Activated CD8-positive, alpha-beta memory T cell treated with anti-CD3 and anti-CD28 coated beads, Interleukin-2, amount 10 ng/mL, durations not matched to agents 7 days and 5 days (primary cell): ENCODE measurements at regions not wholly inside any gene's neighbourhood (a gene's known extent, or its start where the extent isn't known, plus 50 kb on each side); places are given as distances from the start of the nearest gene placed in this dataset.
"Not testable (repeated sequence)": the region's sequence is repeated elsewhere in the genome, so short reads cannot be mapped to it uniquely, and the experiment has no call there.

Experiments
- ATAC-seq: fragments of 150-1000 bp; cut with Tn5 transposase; one replicate; pipeline ENCODE4 v1.10.0; 2021; ENCODE audit warnings: moderate library complexity
- CTCF ChIA-PET: fragments of 350-600 bp; sonication (Branson Sonifier 250); formaldehyde crosslinking; loops from one replicate; lab custom pipeline; 2021; ENCODE audit warnings: antibody characterized with exemption; lab: Charles Lee
- DNase-seq: peaks from one replicate; pipeline ENCODE4 v3.0.0-alpha.2; 2020
- H3K27ac Mint-ChIP-seq: one replicate; pipeline ENCODE4 v1.8.0; 2021; ENCODE audit warnings: mild to moderate bottlenecking, mixed read lengths
- H3K27me3 Mint-ChIP-seq: one replicate; pipeline ENCODE4 v1.8.0; 2021; ENCODE audit warnings: mixed read lengths
- H3K36me3 Mint-ChIP-seq: one replicate; pipeline ENCODE4 v1.8.0; 2021; ENCODE audit warnings: mild to moderate bottlenecking, mixed read lengths
- H3K4me1 Mint-ChIP-seq: one replicate; pipeline ENCODE4 v1.8.0; 2021; ENCODE audit warnings: mixed read lengths
- H3K4me3 Mint-ChIP-seq: one replicate; pipeline ENCODE4 v1.8.0; 2021; ENCODE audit warnings: mild to moderate bottlenecking, moderate library complexity, mixed read lengths
- H3K9me3 Mint-ChIP-seq: one replicate; pipeline ENCODE4 v1.8.0; 2022; ENCODE audit warnings: low read depth, mixed read lengths

- Mint-ChIP-seq H3K9me3 (no peaks in the 10 kb centered on the region), H3K4me3 (no peak overlapping the region), H3K36me3 (no peaks in the 10 kb centered on the region), H3K27ac (no peak overlapping the region), H3K4me1 (no peaks in the 10 kb centered on the region), H3K27me3 (peaks cover 8% of the 10 kb centered on the region)
- CTCF ChIA-PET = interaction anchor here (1.3 kb wide), 1 partner anchor 8 kb away, joined by 3 read pairs; no protein-coding TSS in a partner anchor
- no peak for ATAC-seq
- no peak for DNase-seq
These were observed 101.7 kb upstream of the HAO2 start for GRCh38 chr1:119266858-119267257.

- H3K4me1 Mint-ChIP-seq, ATAC-seq, H3K4me3 Mint-ChIP-seq, H3K27me3 Mint-ChIP-seq, CTCF ChIA-PET, H3K9me3 Mint-ChIP-seq, DNase-seq, H3K36me3 Mint-ChIP-seq, H3K27ac Mint-ChIP-seq: not testable (repeated sequence)
These were observed 101.3 kb upstream of the HAO2 start for GRCh38 chr1:119267288-119267687.

- Mint-ChIP-seq H3K4me3 (no peak overlapping the region), H3K36me3 (no peaks in the 10 kb centered on the region), H3K9me3 (no peaks in the 10 kb centered on the region), H3K4me1 (no peaks in the 10 kb centered on the region), H3K27ac (no peak overlapping the region), H3K27me3 (peaks cover 16% of the 10 kb centered on the region)
- DNase-seq (no peak), ATAC-seq (no peak)
- CTCF ChIA-PET = no interaction called here
These were observed 99.7 kb upstream of the HAO2 start for GRCh38 chr1:119268879-119269278.

- no peaks in the 10 kb centered on the region for H3K9me3 Mint-ChIP-seq
- peak; percentile 55 for DNase-seq
- H3K27ac Mint-ChIP-seq = no peak overlapping the region
- H3K4me3 Mint-ChIP-seq = no peak overlapping the region
- peaks cover 14% of the 10 kb centered on the region for H3K27me3 Mint-ChIP-seq
- H3K4me1 Mint-ChIP-seq = no peaks in the 10 kb centered on the region
- CTCF ChIA-PET = interaction anchor here (0.6 to 2.4 kb wide), 20 partner anchors 9 to 436 kb away, joined by 3 to 11 read pairs (median 3); no protein-coding TSS in a partner anchor
- ATAC-seq = peak; percentile 60
- H3K36me3 Mint-ChIP-seq = no peaks in the 10 kb centered on the region
These were observed 93.1 kb upstream of the HAO2 start for GRCh38 chr1:119275145-119276134.

- Mint-ChIP-seq H3K4me1 (no peaks in the 10 kb centered on the region), H3K4me3 (no peak overlapping the region), H3K9me3 (no peaks in the 10 kb centered on the region), H3K36me3 (no peaks in the 10 kb centered on the region), H3K27ac (no peak overlapping the region), H3K27me3 (peaks cover 10% of the 10 kb centered on the region)
- CTCF ChIA-PET = interaction anchor here (1.9 to 2.4 kb wide), 2 partner anchors 15 to 18 kb away, joined by 5 to 11 read pairs; no protein-coding TSS in a partner anchor
- DNase-seq (no peak), ATAC-seq (no peak)
These were observed 92.0 kb upstream of the HAO2 start for GRCh38 chr1:119276558-119276957.

- Mint-ChIP-seq H3K4me3 (no peak overlapping the region), H3K4me1 (no peaks in the 10 kb centered on the region), H3K27me3 (peaks cover 8% of the 10 kb centered on the region), H3K9me3 (no peaks in the 10 kb centered on the region), H3K36me3 (no peaks in the 10 kb centered on the region), H3K27ac (no peak overlapping the region)
- no peak for ATAC-seq
- no peak for DNase-seq
- CTCF ChIA-PET = no interaction called here
These were observed 88.9 kb upstream of the HAO2 start for GRCh38 chr1:119279456-119280381.

- Mint-ChIP-seq H3K27me3 (peaks cover 16% of the 10 kb centered on the region), H3K9me3 (no peaks in the 10 kb centered on the region)
- CTCF ChIA-PET = interaction anchor here (2.4 kb wide), 1 partner anchor 82 kb away, joined by 10 read pairs; no protein-coding TSS in a partner anchor
These were observed 83.1 kb upstream of the HAO2 start for GRCh38 chr1:119285482-119285881.

GRCh38 chr1:119286587-119287181 is 81.9 kb upstream of the HAO2 start:
- H3K9me3 Mint-ChIP-seq = no peaks in the 10 kb centered on the region
- no peaks in the 10 kb centered on the region for H3K4me1 Mint-ChIP-seq
- H3K36me3 Mint-ChIP-seq = no peaks in the 10 kb centered on the region
- ATAC-seq (peak; percentile 61), DNase-seq (no peak)
- H3K4me3 Mint-ChIP-seq = no peak overlapping the region
- H3K27me3 Mint-ChIP-seq = peaks cover 22% of the 10 kb centered on the region
- CTCF ChIA-PET = interaction anchor here (0.7 to 2.4 kb wide), 4 partner anchors 12 to 270 kb away, joined by 3 to 10 read pairs (median 3); no protein-coding TSS in a partner anchor
- no peak overlapping the region for H3K27ac Mint-ChIP-seq

More at GRCh38 chr1:119285482-119285881, 83.1 kb upstream of the HAO2 start:
- no peak overlapping the region for H3K4me3 Mint-ChIP-seq
- H3K27ac Mint-ChIP-seq = no peak overlapping the region
- H3K4me1 Mint-ChIP-seq = no peaks in the 10 kb centered on the region
- no peaks in the 10 kb centered on the region for H3K36me3 Mint-ChIP-seq
- DNase-seq = no peak
- no peak for ATAC-seq

- ATAC-seq (no peak), DNase-seq (no peak)
- Mint-ChIP-seq H3K9me3 (no peaks in the 10 kb centered on the region), H3K36me3 (no peaks in the 10 kb centered on the region), H3K4me3 (no peak overlapping the region), H3K27ac (no peak overlapping the region), H3K27me3 (peaks cover 20% of the 10 kb centered on the region), H3K4me1 (no peaks in the 10 kb centered on the region)
- CTCF ChIA-PET = no interaction called here
These were observed 79.8 kb upstream of the HAO2 start for GRCh38 chr1:119288751-119289150.

- Mint-ChIP-seq H3K4me3 (no peak overlapping the region), H3K27me3 (peaks cover 17% of the 10 kb centered on the region)
These were observed 78.3 kb upstream of the HAO2 start for GRCh38 chr1:119290297-119290696.

GRCh38 chr1:119291611-119292206 is 76.9 kb upstream of the HAO2 start:
- H3K27ac Mint-ChIP-seq = no peak overlapping the region
- DNase-seq (no peak), ATAC-seq (no peak)
- H3K27me3 Mint-ChIP-seq = peaks cover 12% of the 10 kb centered on the region
- CTCF ChIA-PET = no interaction called here
- H3K36me3 Mint-ChIP-seq = no peaks in the 10 kb centered on the region
- H3K4me3 Mint-ChIP-seq = no peak overlapping the region
- no peaks in the 10 kb centered on the region for H3K4me1 Mint-ChIP-seq
- H3K9me3 Mint-ChIP-seq = no peaks in the 10 kb centered on the region

More at GRCh38 chr1:119290297-119290696, 78.3 kb upstream of the HAO2 start:
- H3K4me1 Mint-ChIP-seq = no peaks in the 10 kb centered on the region
- DNase-seq = no peak
- CTCF ChIA-PET = no interaction called here
- H3K36me3 Mint-ChIP-seq = no peaks in the 10 kb centered on the region
- no peak overlapping the region for H3K27ac Mint-ChIP-seq
- H3K9me3 Mint-ChIP-seq = no peaks in the 10 kb centered on the region
- no peak for ATAC-seq

- Mint-ChIP-seq H3K27ac (no peak overlapping the region), H3K27me3 (peaks cover 12% of the 10 kb centered on the region), H3K9me3 (no peaks in the 10 kb centered on the region), H3K4me3 (no peak overlapping the region), H3K36me3 (no peaks in the 10 kb centered on the region), H3K4me1 (no peaks in the 10 kb centered on the region)
- CTCF ChIA-PET = interaction anchor here (2.5 kb wide), 1 partner anchor 19 kb away, joined by 11 read pairs; no protein-coding TSS in a partner anchor
- no peak for ATAC-seq
- DNase-seq = no peak
These were observed 74.8 kb upstream of the HAO2 start for GRCh38 chr1:119293797-119294196.
